ENCODE measurements at regions not wholly inside any gene's neighbourhood (a gene's known extent, or its start where the extent isn't known, plus 50 kb on each side); places are given as distances from the start of the nearest gene placed in this dataset.

GRCh38 chr3:111012388-111013248 lies 59.0 kb upstream of the NECTIN3 start:
- no peak for DNase-seq (ENCODE audit: low spot score)
